Astrocyte of the hippocampus (primary cell): ENCODE measurements at regions not wholly inside any gene's neighbourhood (a gene's known extent, or its start where the extent isn't known, plus 50 kb on each side); places are given as distances from the start of the nearest gene placed in this dataset.
A peak's percentile ranks its signal among the peaks of the same experiment; 100 is the strongest.

Experiments
- DNase-seq: peaks from one replicate; pipeline ENCODE4 v3.0.0; 2011; ENCODE audit warnings: low read depth, low spot score

GRCh38 chr6:3527651-3527977, 70.8 kb upstream of the SLC22A23 start:
- no peak for DNase-seq

- DNase-seq: no peak
Measured at GRCh38 chr6:3526962-3527650, 70.3 kb upstream of the SLC22A23 start.

- DNase-seq: no peak
Measured at GRCh38 chr6:3525915-3526314, 69.1 kb upstream of the SLC22A23 start.

GRCh38 chr6:3524456-3524855, 67.6 kb upstream of the SLC22A23 start:
- DNase-seq: no peak

GRCh38 chr6:3523966-3524365, 67.1 kb upstream of the SLC22A23 start:
- DNase-seq: no peak

GRCh38 chr6:3523271-3523670, 66.4 kb upstream of the SLC22A23 start:
- no peak for DNase-seq

- peak; percentile 51 for DNase-seq
Measured at GRCh38 chr6:3522561-3523260, 65.9 kb upstream of the SLC22A23 start.

- peak; percentile 54 for DNase-seq
Measured at GRCh38 chr6:3520281-3521230, 63.7 kb upstream of the SLC22A23 start.

GRCh38 chr6:3518356-3519190, 61.7 kb upstream of the SLC22A23 start:
- peak; percentile 82 for DNase-seq

- peak; percentile 70 for DNase-seq
Measured at GRCh38 chr6:3517350-3517749, 60.5 kb upstream of the SLC22A23 start.

- DNase-seq: peak; percentile 38
Measured at GRCh38 chr6:3516092-3516491, 59.2 kb upstream of the SLC22A23 start.

- DNase-seq: no peak
Measured at GRCh38 chr6:3515669-3516068, 58.8 kb upstream of the SLC22A23 start.

GRCh38 chr6:3513416-3513815, 56.6 kb upstream of the SLC22A23 start:
- no peak for DNase-seq

- DNase-seq: no peak
Measured at GRCh38 chr6:3512832-3513231, 56.0 kb upstream of the SLC22A23 start.

- DNase-seq: no peak
Measured at GRCh38 chr6:3510617-3511016, 53.8 kb upstream of the SLC22A23 start.

GRCh38 chr6:3510178-3510577, 53.3 kb upstream of the SLC22A23 start:
- DNase-seq: no peak

GRCh38 chr6:3509336-3509735, 52.5 kb upstream of the SLC22A23 start:
- no peak for DNase-seq

- no peak for DNase-seq
Measured at GRCh38 chr6:3506751-3507383, 50.0 kb upstream of the SLC22A23 start.
